GM12892 (cell line): ENCODE measurements at regions not wholly inside any gene's neighbourhood (a gene's known extent, or its start where the extent isn't known, plus 50 kb on each side); places are given as distances from the start of the nearest gene placed in this dataset.

Experiments used
- POLR2AphosphoS5 ChIP-seq: IDR thresholded peaks from 2 replicates; pipeline ENCODE4 v1.6.1; 2011; ENCODE audit warnings: low read depth, low read length, control low read depth
- TAF1 ChIP-seq: IDR thresholded peaks from 2 replicates; pipeline ENCODE4 v1.6.1; 2011; ENCODE audit warnings: low read depth, mild to moderate bottlenecking, control low read depth, low read length, borderline replicate concordance

GRCh38 chr10:123222832-123223231 lies 68.6 kb downstream of the BUB3 start:
- TF ChIP-seq POLR2AphosphoS5 = no peak
- TF ChIP-seq TAF1 = no peak
